ENCODE measurements at regions not wholly inside any gene's neighbourhood (a gene's known extent, or its start where the extent isn't known, plus 50 kb on each side); places are given as distances from the start of the nearest gene placed in this dataset.

GRCh38 chr1:157364612-157365011 is 187.7 kb downstream of the FCRL5 start:
- TF ChIP-seq EZH2 (IDR thresholded peaks at IDR 0.05; ENCODE audit: insufficient read depth, poor library complexity, severe bottlenecking) (no peak), EZH2phosphoT487 (IDR thresholded peaks at IDR 0.05; ENCODE audit: insufficient read depth, low read depth) (no peak)
